Neural cell (in vitro differentiated cells): ENCODE measurements at regions not wholly inside any gene's neighbourhood (a gene's known extent, or its start where the extent isn't known, plus 50 kb on each side); places are given as distances from the start of the nearest gene placed in this dataset.

Source experiments
- H2AFZ ChIP-seq: fragments of 200-600, 300-800 bp; sonication (generic), shearing (Covaris generic); 2 replicates; pipeline ENCODE4 v1.6.0; 2014; ENCODE audit warnings: low read depth, mild to moderate bottlenecking, antibody characterized with exemption, low read length, moderate library complexity
- H3F3A ChIP-seq: fragments of 200-600 bp; shearing (Covaris generic); 2 replicates; pipeline ENCODE4 v1.6.1; 2016; ENCODE audit warnings: mild to moderate bottlenecking, moderate library complexity, mixed read lengths, antibody characterized with exemption, low read length; ENCODE audit not compliant: insufficient read depth, poor library complexity, severe bottlenecking
- H3K27ac ChIP-seq: fragments of 200-600, 300-800 bp; sonication (generic), shearing (Covaris generic); 2 replicates; pipeline ENCODE4 v1.5.1; 2014; ENCODE audit warnings: mild to moderate bottlenecking, low read length, moderate library complexity
- H3K27me3 ChIP-seq: fragments of 300-800, 200-600 bp; sonication (generic), shearing (Covaris generic); 2 replicates; pipeline ENCODE4 v1.6.0; 2014; ENCODE audit warnings: mild to moderate bottlenecking, low read depth, low read length, moderate library complexity; ENCODE audit not compliant: insufficient read depth
- H3K36me3 ChIP-seq: fragments of 300-800, 200-600 bp; sonication (generic), shearing (Covaris generic); 2 replicates; pipeline ENCODE4 v1.5.1; 2014; ENCODE audit warnings: mild to moderate bottlenecking, antibody characterized with exemption, low read length, moderate library complexity; ENCODE audit not compliant: insufficient read depth
- H3K4me2 ChIP-seq: fragments of 300-800, 200-600 bp; sonication (generic), shearing (Covaris generic); 2 replicates; pipeline ENCODE4 v1.6.0; 2014; ENCODE audit warnings: mild to moderate bottlenecking, low read length
- H3K4me3 ChIP-seq: fragments of 300-800, 200-600 bp; sonication (generic), shearing (Covaris generic); 2 replicates; pipeline ENCODE4 v1.5.1; 2014; ENCODE audit warnings: mild to moderate bottlenecking, low read length, moderate library complexity
- H3K79me2 ChIP-seq: fragments of 200-600 bp; shearing (Covaris generic); replicated peaks from 2 replicates; pipeline ENCODE4 v1.6.0; 2014; ENCODE audit warnings: mild to moderate bottlenecking, low read length, moderate library complexity; ENCODE audit not compliant: insufficient read depth
- H3K9ac ChIP-seq: fragments of 300-800, 200-600 bp; sonication (generic), shearing (Covaris generic); 2 replicates; pipeline ENCODE4 v1.6.1; 2016; ENCODE audit warnings: mild to moderate bottlenecking, low read length, mixed read lengths
- H3K9me2 ChIP-seq: fragments of 200-600 bp; shearing (Covaris generic); 2 replicates; pipeline ENCODE4 v1.6.1; 2016; ENCODE audit warnings: mild to moderate bottlenecking, low read length, mixed read lengths; ENCODE audit not compliant: insufficient read depth
- H3K9me3 ChIP-seq: fragments of 200-600, 300-800 bp; sonication (generic), shearing (Covaris generic); 2 replicates; pipeline ENCODE4 v1.6.1; 2016; ENCODE audit warnings: mild to moderate bottlenecking, mixed run types, low read length, moderate library complexity, mixed read lengths
- H4K20me1 ChIP-seq: fragments of 200-600 bp; shearing (Covaris generic); 2 replicates; pipeline ENCODE4 v1.6.1; 2016; ENCODE audit warnings: mild to moderate bottlenecking, mixed run types; ENCODE audit not compliant: insufficient read depth
- CTCF ChIP-seq: fragments of 450-650 bp; IDR thresholded peaks from 2 replicates; pipeline ENCODE4 v1.5.1; 2014; ENCODE audit warnings: antibody characterized with exemption, mild to moderate bottlenecking, moderate library complexity; ENCODE audit not compliant: poor library complexity, severe bottlenecking
- EP300 ChIP-seq: fragments of 450-650 bp; conservative IDR thresholded peaks from 2 replicates; pipeline ENCODE4 v1.6.1; 2014; ENCODE audit warnings: antibody characterized with exemption, mild to moderate bottlenecking, moderate library complexity; ENCODE audit not compliant: poor library complexity, severe bottlenecking
- EZH2 ChIP-seq: fragments of 200-600, 300-800 bp; shearing (Covaris generic), sonication (generic); IDR thresholded peaks from 2 replicates; pipeline ENCODE4 v1.6.1; 2014; ENCODE audit warnings: antibody characterized with exemption, low read length, borderline replicate concordance, mild to moderate bottlenecking; ENCODE audit not compliant: insufficient read depth, poor library complexity, severe bottlenecking
- MXI1 ChIP-seq: fragments of 450-650 bp; conservative IDR thresholded peaks from 2 replicates; pipeline ENCODE4 v1.6.1; 2014; ENCODE audit warnings: antibody characterized with exemption, mild to moderate bottlenecking; ENCODE audit not compliant: poor library complexity, severe bottlenecking
- POLR2AphosphoS5 ChIP-seq: IDR thresholded peaks from 2 replicates; pipeline ENCODE4 v1.6.1; 2012
- RAD21 ChIP-seq: fragments of 450-650 bp; conservative IDR thresholded peaks from 2 replicates; pipeline ENCODE4 v1.6.1; 2014; ENCODE audit warnings: antibody characterized with exemption, mild to moderate bottlenecking, moderate library complexity
- REST ChIP-seq: IDR thresholded peaks from 2 replicates; pipeline ENCODE4 v1.6.1; 2012; ENCODE audit warnings: borderline replicate concordance
- SMC3 ChIP-seq: fragments of 450-650 bp; conservative IDR thresholded peaks from 2 replicates; pipeline ENCODE4 v1.6.1; 2014; ENCODE audit warnings: antibody characterized with exemption, mild to moderate bottlenecking, moderate library complexity; ENCODE audit not compliant: poor library complexity
- TAF1 ChIP-seq: IDR thresholded peaks from 2 replicates; pipeline ENCODE4 v1.6.1; 2012; ENCODE audit warnings: low read depth

GRCh38 chr2:217081799-217082198 is 221.9 kb upstream of the TNP1 start:
- Histone ChIP-seq H3K4me3 (no peak overlapping the region), H3K9me2 (no peaks in the 10 kb centered on the region), H3K79me2 (no peaks in the 10 kb centered on the region), H3K4me2 (no peak overlapping the region), H3K9ac (no peak overlapping the region), H3F3A (no peaks in the 10 kb centered on the region), H3K36me3 (no peaks in the 10 kb centered on the region), H2AFZ (no peak overlapping the region), H3K9me3 (no peaks in the 10 kb centered on the region), H4K20me1 (no peaks in the 10 kb centered on the region), H3K27me3 (no peaks in the 10 kb centered on the region), H3K27ac (no peak overlapping the region)
- TF ChIP-seq MXI1 = no peak
- no peak for TF ChIP-seq REST
- TF ChIP-seq TAF1 = no peak
- TF ChIP-seq EP300 = no peak
- no peak for TF ChIP-seq CTCF
- no peak for TF ChIP-seq POLR2AphosphoS5
- TF ChIP-seq SMC3 = no peak
- TF ChIP-seq EZH2 = no peak
- TF ChIP-seq RAD21 = no peak

- Histone ChIP-seq H3K9ac (no peak overlapping the region), H3K36me3 (no peaks in the 10 kb centered on the region), H3K79me2 (no peaks in the 10 kb centered on the region), H2AFZ (no peak overlapping the region), H3F3A (no peaks in the 10 kb centered on the region), H4K20me1 (no peaks in the 10 kb centered on the region), H3K27me3 (no peaks in the 10 kb centered on the region), H3K27ac (no peak overlapping the region), H3K9me3 (no peaks in the 10 kb centered on the region), H3K4me3 (no peak overlapping the region), H3K4me2 (no peak overlapping the region), H3K9me2 (no peaks in the 10 kb centered on the region)
- TF ChIP-seq CTCF (no peak), EZH2 (no peak), SMC3 (no peak), EP300 (no peak), RAD21 (no peak), REST (no peak), TAF1 (no peak), MXI1 (no peak), POLR2AphosphoS5 (no peak)
Measured at GRCh38 chr2:217079165-217079564, 219.3 kb upstream of the TNP1 start.
